Spinal cord (tissue), 9 donors: ENCODE measurements at regions not wholly inside any gene's neighbourhood (a gene's known extent, or its start where the extent isn't known, plus 50 kb on each side); places are given as distances from the start of the nearest gene placed in this dataset.
"Not testable (repeated sequence)": the region's sequence is repeated elsewhere in the genome, so short reads cannot be mapped to it uniquely, and the experiment has no call there.

ENCODE experiments used
- DNase-seq, 6 donors: peaks; one replicate each; pipeline versions ENCODE4 v3.0.0 to v3.0.0-alpha.2; 2013 to 2015; ENCODE audit warnings: low spot score in 6 of 6, low read depth in 4 of 6
- H3K27ac ChIP-seq: one replicate; pipeline ENCODE4 v1.5.1; 2013; ENCODE audit warnings: low read depth, low read length, control low read depth
- H3K27me3 ChIP-seq: one replicate; pipeline ENCODE4 v1.6.1; 2013; ENCODE audit warnings: low read length; ENCODE audit not compliant: control insufficient read depth, insufficient read depth
- H3K36me3 ChIP-seq: one replicate; pipeline ENCODE4 v1.6.1; 2013; ENCODE audit warnings: low read length; ENCODE audit not compliant: control insufficient read depth, insufficient read depth
- H3K4me1 ChIP-seq: one replicate; pipeline ENCODE4 v1.6.1; 2013; ENCODE audit warnings: low read length; ENCODE audit not compliant: control insufficient read depth, insufficient read depth
- H3K4me3 ChIP-seq: one replicate; pipeline ENCODE4 v1.5.1; 2013; ENCODE audit warnings: low read depth, low read length, control low read depth
- H3K9me3 ChIP-seq: one replicate; pipeline ENCODE4 v1.6.1; 2013; ENCODE audit warnings: low read length; ENCODE audit not compliant: control insufficient read depth, insufficient read depth
- WGBS: methylation state at CpG from one replicate; pipeline ENCODE4 v1.1.5; 2013; ENCODE audit warnings: missing lambda C conversion rate; ENCODE audit not compliant: insufficient coverage; 5-methylcytosine and 5-hydroxymethylcytosine counted together
- donor health status: healthy.

DNA sequence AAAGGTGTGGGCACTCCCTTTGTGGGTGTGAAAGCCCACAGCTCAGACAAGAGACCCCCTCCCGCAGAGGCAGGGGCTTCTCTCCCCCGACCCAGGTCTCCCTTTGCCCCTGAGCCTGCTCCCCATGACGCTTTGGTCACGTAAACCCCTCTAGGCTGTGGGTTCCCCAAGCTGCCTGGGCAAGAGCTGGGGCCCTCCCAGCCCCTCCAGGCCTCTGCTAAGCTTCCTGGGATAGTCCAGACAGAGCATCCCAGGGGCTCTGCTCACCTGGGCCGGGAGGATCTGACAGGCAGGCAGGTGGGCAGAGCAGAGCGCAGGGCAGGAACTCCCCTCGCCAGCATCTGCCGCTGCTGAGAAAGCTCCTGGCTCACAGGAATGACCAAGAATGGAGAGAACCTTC is 177.3 kb downstream of the BANP start:
- 91% methylated on average over 8 of the region's 8 CpGs for WGBS
- H3K9me3 ChIP-seq, result no peaks in the 10 kb centered on the region
- no peak for DNase-seq

GRCh38 chr16:88129133-88129532 is 177.9 kb downstream of the BANP start:
- 82% methylated on average over 11 of the region's 13 CpGs for WGBS

More for the DNA sequence above, 177.3 kb downstream of the BANP start:
- no peaks in the 10 kb centered on the region for H3K27me3 ChIP-seq
- H3K36me3 ChIP-seq, result no peaks in the 10 kb centered on the region
- no peak overlapping the region for H3K4me3 ChIP-seq
- H3K27ac ChIP-seq, result no peak overlapping the region
- H3K4me1 ChIP-seq, result no peaks in the 10 kb centered on the region

DNA sequence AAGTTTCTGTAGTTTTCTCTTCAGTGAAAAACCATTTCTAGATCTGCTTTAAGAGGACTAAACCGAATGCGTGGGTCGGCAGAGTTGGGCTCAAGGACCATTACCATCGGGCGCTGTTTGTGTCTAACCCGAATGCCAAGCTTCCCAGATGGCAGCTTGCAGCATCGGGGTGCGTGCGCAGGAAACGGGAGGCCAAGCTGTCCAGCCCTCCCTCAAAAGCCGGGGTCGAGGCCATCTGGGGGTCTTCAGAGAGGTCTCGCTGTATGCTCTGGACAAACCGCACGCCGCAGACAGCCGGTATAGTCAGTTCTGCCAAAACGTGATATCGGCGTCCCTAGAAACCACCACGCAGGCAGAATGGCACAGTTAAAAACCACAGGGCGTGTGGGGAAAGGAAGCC is 178.8 kb downstream of the BANP start:
- Histone ChIP-seq H3K27me3 (no peaks in the 10 kb centered on the region), H3K27ac (no peak overlapping the region), H3K36me3 (no peaks in the 10 kb centered on the region), H3K4me3 (no peak overlapping the region), H3K9me3 (no peaks in the 10 kb centered on the region), H3K4me1 (no peaks in the 10 kb centered on the region)
- no peak for DNase-seq
- 89% methylated on average over 22 of the region's 22 CpGs for WGBS

More at GRCh38 chr16:88129133-88129532, 177.9 kb downstream of the BANP start:
- H3K27me3 ChIP-seq, DNase-seq, H3K4me1 ChIP-seq, H3K36me3 ChIP-seq, H3K4me3 ChIP-seq, H3K9me3 ChIP-seq, H3K27ac ChIP-seq: not testable (repeated sequence)

DNA sequence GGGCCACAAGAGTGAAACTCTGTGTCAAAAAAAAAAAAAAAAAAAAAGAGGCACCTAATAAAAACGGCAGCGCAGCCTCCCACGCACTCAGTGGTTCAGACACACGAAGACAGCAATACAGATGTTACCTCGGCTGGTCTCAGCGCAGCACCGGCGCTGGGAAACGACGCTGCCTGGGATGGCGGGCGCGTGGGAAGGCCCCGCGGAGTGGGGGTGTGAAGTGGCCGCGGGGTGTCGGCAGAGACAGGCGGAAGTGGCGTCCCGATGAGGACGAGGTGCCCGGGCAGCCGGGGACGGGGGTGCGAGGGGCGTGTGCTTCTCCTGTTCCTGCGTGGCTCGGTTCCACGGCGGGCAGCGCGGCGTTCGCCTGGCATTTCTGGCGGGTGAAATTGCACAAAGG is 179.4 kb downstream of the BANP start:
- Histone ChIP-seq H3K27me3 (no peaks in the 10 kb centered on the region), H3K27ac (no peak overlapping the region), H3K4me1 (no peaks in the 10 kb centered on the region), H3K36me3 (no peaks in the 10 kb centered on the region), H3K9me3 (no peaks in the 10 kb centered on the region), H3K4me3 (no peak overlapping the region)
- DNase-seq, result no peak
- WGBS, result 92% methylated on average over 32 of the region's 36 CpGs

GRCh38 chr16:88131256-88131655 is 180.0 kb downstream of the BANP start:
- no peaks in the 10 kb centered on the region for H3K36me3 ChIP-seq
- H3K27me3 ChIP-seq, result no peaks in the 10 kb centered on the region
- no peak for DNase-seq
- no peaks in the 10 kb centered on the region for H3K4me1 ChIP-seq
- H3K4me3 ChIP-seq, result no peak overlapping the region
- H3K9me3 ChIP-seq, result no peaks in the 10 kb centered on the region
- H3K27ac ChIP-seq, result no peak overlapping the region
- 64% methylated on average over 12 of the region's 15 CpGs for whole genome bisulfite sequencing

DNA sequence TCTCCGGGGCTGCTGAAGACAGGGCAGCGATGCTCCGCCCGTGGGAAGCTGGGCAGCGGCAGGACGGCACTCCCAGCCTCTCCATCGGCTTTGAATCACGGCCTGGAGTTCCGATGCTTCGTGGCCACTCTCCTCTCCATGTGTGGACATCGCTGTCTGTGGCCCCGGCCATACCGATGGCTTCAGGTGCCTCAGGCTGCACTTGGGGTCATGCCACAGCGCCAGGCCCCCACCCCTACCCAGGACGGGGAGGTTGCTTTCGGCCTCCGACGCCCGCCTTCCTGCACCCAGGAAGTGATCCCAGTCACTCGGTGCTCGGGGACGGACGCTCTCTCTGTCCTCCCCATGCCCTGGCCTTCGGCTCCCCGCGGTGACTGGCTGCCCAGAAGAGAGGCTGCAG is 180.7 kb downstream of the BANP start:
- H3K27me3 ChIP-seq, result no peaks in the 10 kb centered on the region
- H3K27ac ChIP-seq, result no peak overlapping the region
- no peaks in the 10 kb centered on the region for H3K36me3 ChIP-seq
- H3K4me3 ChIP-seq, result no peak overlapping the region
- no peaks in the 10 kb centered on the region for H3K9me3 ChIP-seq
- H3K4me1 ChIP-seq, result no peaks in the 10 kb centered on the region
- no peak for DNase-seq
- 93% methylated on average over 26 of the region's 26 CpGs for WGBS

- no peaks in the 10 kb centered on the region for H3K9me3 ChIP-seq
- H3K27me3 ChIP-seq, result no peaks in the 10 kb centered on the region
- H3K27ac ChIP-seq, result no peak overlapping the region
- DNase-seq, result peak in 1 of 6 donors; percentile 15
- WGBS, result 71% methylated on average over 22 of the region's 27 CpGs
- no peaks in the 10 kb centered on the region for H3K36me3 ChIP-seq
- no peaks in the 10 kb centered on the region for H3K4me1 ChIP-seq
- H3K4me3 ChIP-seq, result no peak overlapping the region
Observed at GRCh38 chr16:88132836-88133506, 181.7 kb downstream of the BANP start.

DNA sequence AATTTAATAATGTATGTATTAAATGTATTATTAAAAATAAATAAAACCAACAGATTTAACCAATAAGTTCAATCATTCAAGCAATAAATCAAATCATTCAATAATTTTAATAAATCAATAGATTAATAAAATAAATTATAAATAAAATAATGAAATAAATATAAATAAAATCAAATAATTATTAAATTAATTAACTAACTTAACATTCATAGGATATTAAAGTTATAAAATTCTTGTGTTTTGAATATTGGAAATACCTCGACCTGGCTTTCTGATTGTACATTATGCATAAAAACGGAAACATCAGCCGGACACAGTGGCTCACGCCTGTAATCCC is 182.2 kb downstream of the BANP start:
- H3K4me3 ChIP-seq, result no peak overlapping the region
- WGBS, result 96% methylated on average over 3 of the region's 4 CpGs
- DNase-seq, result no peak

GRCh38 chr16:88134172-88134898 is 183.1 kb downstream of the BANP start:
- 81% methylated on average over 7 of the region's 21 CpGs for WGBS
- not testable (repeated sequence) for H3K4me3 ChIP-seq, H3K27me3 ChIP-seq, H3K27ac ChIP-seq, H3K9me3 ChIP-seq, DNase-seq, H3K4me1 ChIP-seq, H3K36me3 ChIP-seq

More for the DNA sequence above, 182.2 kb downstream of the BANP start:
- Histone ChIP-seq H3K9me3 (no peaks in the 10 kb centered on the region), H3K27me3 (no peaks in the 10 kb centered on the region), H3K36me3 (no peaks in the 10 kb centered on the region), H3K4me1 (no peaks in the 10 kb centered on the region), H3K27ac (no peak overlapping the region)
